Limb (tissue), 2 donors: ENCODE measurements at regions not wholly inside any gene's neighbourhood (a gene's known extent, or its start where the extent isn't known, plus 50 kb on each side); places are given as distances from the start of the nearest gene placed in this dataset.
"Not testable (repeated sequence)": the region's sequence is repeated elsewhere in the genome, so short reads cannot be mapped to it uniquely, and the experiment has no call there.

Source experiments
- DNase-seq, 2 donors: peaks; one replicate each; pipeline ENCODE4 v3.0.0-alpha.2; 2016; ENCODE audit errors: extremely low spot score in 2 of 2

- peak in 1 of 2 donors; percentile 19 for DNase-seq
These were observed 721.0 kb downstream of the PLCL1 start for GRCh38 chr2:198525211-198525969.

DNA sequence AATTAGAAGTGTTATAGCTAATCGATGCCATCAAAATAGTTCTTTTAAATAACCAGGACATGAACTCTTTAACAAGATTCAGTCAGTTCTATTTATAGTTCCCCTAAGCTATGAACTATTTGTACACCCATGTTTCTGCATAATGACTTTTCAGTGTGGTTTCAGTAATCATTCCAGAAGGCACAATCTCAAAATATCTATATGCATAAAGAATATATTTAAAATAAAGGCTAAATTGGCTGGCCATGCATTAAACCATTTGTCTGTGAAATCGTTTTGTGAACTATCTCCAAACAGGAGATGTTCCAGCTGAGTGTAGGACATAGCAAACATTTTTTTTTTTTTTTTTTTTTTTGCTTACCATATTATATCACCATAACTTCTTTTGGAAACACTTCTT lies 719.3 kb downstream of the PLCL1 start:
- no peak for DNase-seq

DNA sequence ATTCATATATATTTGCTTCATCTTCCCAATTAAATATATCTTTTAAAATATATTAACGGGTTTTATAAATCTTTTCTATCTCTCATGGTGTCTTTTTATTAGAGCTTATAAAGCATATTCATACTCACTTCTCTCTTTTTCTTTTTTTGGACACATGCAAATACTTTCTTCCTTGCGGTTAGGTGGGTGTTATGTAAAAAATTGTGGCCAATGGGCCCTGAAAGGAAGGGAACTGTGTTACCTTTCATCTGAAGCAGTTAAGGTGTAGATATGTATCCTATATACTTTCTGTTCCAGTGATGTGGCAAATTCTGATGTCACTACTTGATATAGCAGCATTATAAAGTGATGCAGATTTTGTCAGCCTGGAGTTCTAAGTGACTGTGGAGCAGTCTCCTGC lies 714.5 kb downstream of the PLCL1 start:
- no peak for DNase-seq

GRCh38 chr2:198517976-198518375 lies 713.6 kb downstream of the PLCL1 start:
- no peak for DNase-seq

GRCh38 chr2:198508610-198509009 lies 704.2 kb downstream of the PLCL1 start:
- not testable (repeated sequence) for DNase-seq

- DNase-seq, result peak; percentile 57 to 79
These were observed 695.1 kb downstream of the PLCL1 start for GRCh38 chr2:198499539-198499938.

DNA sequence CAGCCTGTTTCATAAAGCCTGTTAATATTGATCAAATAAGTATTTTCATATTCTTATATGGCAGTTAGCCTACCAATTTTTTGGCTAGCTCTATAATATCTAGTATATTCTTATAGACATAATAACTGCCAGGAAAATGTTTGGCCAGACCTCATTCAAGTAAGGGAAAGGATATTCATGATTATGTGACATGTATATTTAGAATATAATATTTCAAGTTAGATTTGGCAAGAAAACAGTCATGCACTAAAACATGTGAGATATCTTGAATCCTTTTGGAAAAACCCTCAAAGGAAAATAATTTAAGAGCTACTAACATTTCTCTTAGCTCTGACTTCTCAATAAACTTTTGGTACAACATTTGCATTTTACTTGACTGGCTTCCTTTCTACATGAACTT lies 694.1 kb downstream of the PLCL1 start:
- peak in 1 of 2 donors; percentile 34 for DNase-seq

DNA sequence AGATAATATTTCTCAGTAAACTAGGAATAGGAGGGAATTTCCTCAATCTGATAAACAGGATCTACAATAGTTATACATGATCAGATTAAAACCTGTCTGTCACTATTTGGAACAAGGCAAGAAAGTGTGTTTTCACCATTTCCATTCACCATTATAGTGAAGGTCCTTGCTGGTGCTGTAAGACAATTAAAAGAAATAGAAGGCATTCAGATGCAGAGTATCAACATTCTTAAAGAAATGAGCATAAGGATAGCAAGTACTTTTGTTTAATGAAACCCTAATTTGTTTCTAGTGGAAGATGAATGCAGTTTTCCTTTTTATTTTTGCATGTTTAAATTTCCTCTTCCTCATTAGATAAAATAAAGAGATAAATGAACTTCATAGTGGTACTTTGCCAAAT lies 693.7 kb downstream of the PLCL1 start:
- no peak for DNase-seq

GRCh38 chr2:198494931-198495330 lies 690.5 kb downstream of the PLCL1 start:
- no peak for DNase-seq

- no peak for DNase-seq
These were observed 686.4 kb downstream of the PLCL1 start for GRCh38 chr2:198490748-198491147.

DNA sequence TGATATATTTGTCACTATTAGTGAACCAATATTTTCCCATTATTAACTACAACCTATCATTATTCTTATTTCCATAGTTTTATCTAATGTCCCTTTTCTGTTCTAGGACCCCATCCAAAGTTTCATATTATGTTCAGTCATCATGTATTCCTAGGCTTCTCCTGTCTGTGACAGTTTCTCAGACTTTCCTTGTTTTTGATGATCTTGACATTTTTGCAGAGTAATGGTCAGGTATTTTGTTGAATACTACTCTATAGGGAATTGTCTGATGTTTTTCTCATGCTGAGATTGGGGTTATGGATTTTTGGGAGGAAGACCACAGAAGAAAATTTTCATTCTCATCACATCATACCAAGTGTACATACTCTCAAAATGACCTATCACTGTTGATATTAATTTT lies 684.6 kb downstream of the PLCL1 start:
- no peak for DNase-seq

DNA sequence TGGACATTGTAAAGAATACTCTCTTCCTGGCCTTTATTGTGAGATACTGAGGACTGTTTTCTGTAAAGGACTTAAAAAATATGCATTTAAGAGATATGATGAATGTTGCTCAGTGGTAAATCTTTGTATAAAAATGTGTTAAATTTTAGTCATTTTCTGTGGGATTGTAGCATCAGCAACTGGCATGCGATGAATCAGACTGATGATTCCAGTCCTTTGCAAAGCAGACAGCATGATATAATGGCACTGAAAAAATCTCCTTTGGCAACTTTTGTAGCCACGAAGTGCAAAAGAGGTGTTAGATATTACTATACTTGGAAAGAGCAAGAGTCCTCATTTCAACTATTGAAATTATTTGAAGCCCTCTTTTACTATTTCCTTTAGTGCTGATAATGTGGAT lies 678.7 kb downstream of the PLCL1 start:
- no peak for DNase-seq

DNA sequence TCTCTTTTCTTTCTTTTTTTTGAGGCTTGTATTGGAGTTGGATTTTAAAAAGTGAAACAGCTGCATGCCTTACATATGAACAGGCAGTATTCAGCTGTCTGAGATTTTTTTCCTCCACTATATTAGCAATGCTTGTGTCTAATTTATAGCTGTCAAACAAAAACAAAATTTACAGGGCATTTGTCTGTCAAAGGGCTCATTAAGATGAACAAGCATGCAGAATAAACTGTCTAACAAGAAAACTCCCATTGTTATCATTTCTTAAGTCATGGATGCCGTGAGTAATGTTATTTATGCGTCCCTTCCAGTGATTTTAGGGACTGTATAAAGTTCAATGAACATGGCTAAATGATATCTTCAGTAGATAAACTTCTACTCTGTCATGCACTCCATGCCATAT lies 674.7 kb downstream of the PLCL1 start:
- no peak for DNase-seq

- DNase-seq, result peak in 1 of 2 donors; percentile 38
These were observed 674.0 kb downstream of the PLCL1 start for GRCh38 chr2:198478361-198478760.

- no peak for DNase-seq
These were observed 671.6 kb downstream of the PLCL1 start for GRCh38 chr2:198476007-198476406.

DNA sequence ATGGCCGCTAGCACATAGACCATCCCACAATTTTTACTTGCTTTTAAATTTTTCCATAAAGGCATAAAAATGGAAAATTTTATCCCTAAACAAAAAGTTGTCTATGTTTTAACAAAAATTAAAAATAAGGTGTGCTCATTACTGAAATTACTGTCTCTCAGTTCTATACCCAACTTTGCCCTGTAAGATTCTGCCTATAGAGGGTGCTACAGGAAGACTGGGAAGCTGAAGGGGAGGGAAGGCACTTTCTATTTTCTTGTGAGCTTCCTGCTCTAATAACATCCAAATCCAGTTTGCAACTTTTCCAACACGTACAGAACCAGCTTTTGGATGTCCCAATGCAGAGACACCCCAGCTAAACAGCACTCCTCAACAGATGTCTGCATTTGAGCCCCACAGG lies 666.9 kb downstream of the PLCL1 start:
- DNase-seq, result no peak

GRCh38 chr2:198468136-198468535 lies 663.7 kb downstream of the PLCL1 start:
- DNase-seq, result no peak

DNA sequence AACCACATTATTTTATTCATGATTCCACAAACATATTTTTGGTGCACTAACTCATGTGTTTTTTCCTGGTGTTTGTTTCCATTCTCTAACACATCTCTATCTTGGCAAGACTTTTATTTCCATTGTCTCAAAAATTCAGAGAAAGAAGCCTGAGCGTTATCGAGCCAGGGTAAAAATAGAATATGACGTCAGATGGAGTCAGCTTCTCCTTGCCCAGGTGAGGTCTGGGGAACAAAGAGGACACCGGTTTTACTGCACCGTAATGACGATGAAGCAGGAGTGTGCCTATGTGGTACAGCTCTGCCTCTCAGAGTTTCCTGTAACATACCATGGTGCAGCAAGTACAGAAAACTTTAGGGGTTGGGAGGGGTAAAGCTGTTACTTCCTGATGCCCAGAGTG lies 661.6 kb downstream of the PLCL1 start:
- no peak for DNase-seq

DNA sequence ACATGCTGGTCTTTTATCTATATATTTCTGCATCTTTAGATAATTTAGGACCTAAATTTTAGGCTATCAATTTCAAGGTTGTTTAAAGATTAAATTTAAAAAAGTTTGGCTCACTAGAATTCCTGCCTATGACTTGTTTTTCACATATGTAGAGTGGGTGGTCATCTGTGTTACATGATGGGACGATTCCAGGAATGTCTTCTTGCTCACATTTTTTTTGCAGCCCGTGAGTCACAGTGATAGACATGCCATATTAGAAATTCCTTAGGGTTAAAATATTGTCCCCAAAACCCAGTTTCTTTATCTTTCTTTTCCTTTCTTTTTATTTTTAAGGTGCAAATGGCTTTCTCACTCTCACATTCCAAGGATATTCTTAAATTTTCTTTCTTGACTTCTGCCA lies 652.0 kb downstream of the PLCL1 start:
- DNase-seq, result no peak

- DNase-seq, result no peak
These were observed 649.5 kb downstream of the PLCL1 start for GRCh38 chr2:198453866-198454265.

GRCh38 chr2:198452327-198452726 lies 647.9 kb downstream of the PLCL1 start:
- DNase-seq, result no peak

- no peak for DNase-seq
These were observed 644.4 kb downstream of the PLCL1 start for GRCh38 chr2:198448789-198449188.

DNA sequence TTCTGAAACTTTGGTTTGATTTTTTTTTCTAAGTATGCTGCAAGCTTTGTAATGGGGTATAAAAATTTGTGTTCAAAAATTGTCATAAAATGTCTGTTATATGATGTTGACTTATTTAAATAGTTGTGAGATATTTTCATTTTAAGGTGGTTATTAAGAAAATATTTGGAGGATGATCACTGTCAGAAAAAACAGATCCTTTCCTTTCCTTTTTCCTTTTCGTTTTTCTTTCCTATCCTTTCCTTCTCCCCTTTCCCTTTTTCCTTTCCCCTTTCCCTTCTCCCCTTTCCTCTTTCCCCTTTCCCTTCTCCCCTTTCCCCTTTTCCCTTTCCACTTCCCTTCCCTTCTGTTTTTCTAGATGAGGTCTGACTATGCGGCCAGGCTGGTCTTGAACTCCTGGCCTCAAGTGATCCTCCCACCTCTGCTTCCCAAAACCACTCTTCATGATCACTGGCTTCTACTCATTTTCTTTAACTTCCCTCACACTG lies 640.5 kb downstream of the PLCL1 start:
- no peak for DNase-seq

DNA sequence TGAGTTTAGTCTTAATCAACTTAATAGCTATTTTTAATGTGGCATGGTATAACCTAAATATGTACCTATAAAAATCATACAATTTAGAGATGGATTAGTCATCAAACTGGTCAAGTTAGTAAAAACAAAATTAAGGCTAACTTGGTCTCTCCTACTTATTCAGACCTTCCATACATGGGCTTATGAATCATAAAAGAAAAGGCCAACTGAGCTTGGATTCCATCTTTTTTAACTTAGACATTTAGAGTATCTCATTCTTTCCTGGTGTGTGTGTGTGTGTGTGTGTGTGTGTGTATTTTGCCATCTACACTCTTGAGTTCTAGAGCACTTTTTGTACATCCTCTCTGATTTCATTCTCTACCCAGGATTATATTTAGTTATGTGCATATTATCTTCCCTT lies 637.5 kb downstream of the PLCL1 start:
- no peak for DNase-seq
